Liver (tissue), 8 donors: ENCODE measurements at regions not wholly inside any gene's neighbourhood (a gene's known extent, or its start where the extent isn't known, plus 50 kb on each side); places are given as distances from the start of the nearest gene placed in this dataset.

Experiments used
- DNase-seq: peaks from one replicate; pipeline ENCODE4 v3.0.0-alpha.2; 2017; ENCODE audit warnings: low spot score
- H3K27ac ChIP-seq, 2 donors: one replicate each; pipeline ENCODE4 v1.7.0; 2013; ENCODE audit warnings: inconsistent platforms in 2 of 2, low read length in 2 of 2, control low read depth in 1 of 2, low read depth in 1 of 2, mild to moderate bottlenecking in 1 of 2
- H3K27me3 ChIP-seq, 4 donors: one replicate each; pipeline versions ENCODE4 v1.6.1 to v1.7.0; 2013; ENCODE audit warnings: low read length in 3 of 4, inconsistent platforms in 1 of 4, mild to moderate bottlenecking in 1 of 4, moderate library complexity in 1 of 4; ENCODE audit not compliant: control insufficient read depth in 4 of 4, insufficient read depth in 4 of 4
- H3K36me3 ChIP-seq, 4 donors: one replicate each; pipeline versions ENCODE4 v1.6.1 to v1.7.0; 2013; ENCODE audit warnings: low read length in 3 of 4, mild to moderate bottlenecking in 3 of 4, low read depth in 1 of 4, moderate library complexity in 1 of 4; ENCODE audit not compliant: control insufficient read depth in 4 of 4, insufficient read depth in 3 of 4
- H3K4me1 ChIP-seq, 4 donors: one replicate each; pipeline versions ENCODE4 v1.6.1 to v1.7.0; 2013; ENCODE audit warnings: low read length in 3 of 4, mild to moderate bottlenecking in 3 of 4, moderate library complexity in 1 of 4; ENCODE audit not compliant: control insufficient read depth in 4 of 4, insufficient read depth in 4 of 4
- H3K4me3 ChIP-seq, 3 donors: one replicate each; pipeline versions ENCODE4 v1.6.1 to v1.7.0; 2013; ENCODE audit warnings: low read length in 3 of 3, control low read depth in 1 of 3, low read depth in 1 of 3, mild to moderate bottlenecking in 1 of 3
- H3K9ac ChIP-seq, 2 donors: one replicate each; pipeline ENCODE4 v1.7.0; 2013; ENCODE audit warnings: low read length in 2 of 2, mild to moderate bottlenecking in 2 of 2, moderate library complexity in 2 of 2, control low read depth in 1 of 2, low read depth in 1 of 2
- H3K9me3 ChIP-seq, 4 donors: one replicate each; pipeline versions ENCODE4 v1.6.1 to v1.7.0; 2013; ENCODE audit warnings: low read length in 3 of 4; ENCODE audit not compliant: control insufficient read depth in 4 of 4
- EGR1 ChIP-seq, 2 donors: IDR thresholded peaks; 2 replicates each; pipeline ENCODE4 v1.6.1; 2016 to 2018; ENCODE audit warnings: antibody characterized with exemption in 2 of 2, low read depth in 2 of 2
- FOXA1 ChIP-seq: IDR thresholded peaks from 2 replicates; pipeline ENCODE4 v1.6.1; 2016; ENCODE audit warnings: antibody characterized with exemption
- FOXA2 ChIP-seq: IDR thresholded peaks from 2 replicates; pipeline ENCODE4 v1.6.1; 2016; ENCODE audit warnings: antibody characterized with exemption
- GABPA ChIP-seq, 2 donors: IDR thresholded peaks in 1 of 2; conservative IDR thresholded peaks in 1 of 2; 2 replicates each; pipeline ENCODE4 v1.6.1; 2016; ENCODE audit warnings: antibody characterized with exemption in 2 of 2, mild to moderate bottlenecking in 1 of 2, moderate library complexity in 1 of 2
- HNF4A ChIP-seq, 2 donors: conservative IDR thresholded peaks; 2 replicates each; pipeline ENCODE4 v1.6.1; 2016; ENCODE audit warnings: antibody characterized with exemption in 2 of 2, mild to moderate bottlenecking in 2 of 2
- HNF4G ChIP-seq: IDR thresholded peaks from 2 replicates; pipeline ENCODE4 v1.6.1; 2016; ENCODE audit warnings: antibody characterized with exemption
- JUND ChIP-seq, 2 donors: IDR thresholded peaks; 2 replicates each; pipeline ENCODE4 v1.6.1; 2016; ENCODE audit warnings: antibody characterized with exemption in 2 of 2
- NR2F2 ChIP-seq: IDR thresholded peaks from 2 replicates; pipeline ENCODE4 v1.6.1; 2016; ENCODE audit warnings: antibody characterized with exemption
- RAD21 ChIP-seq, 2 donors: IDR thresholded peaks; 2 replicates each; pipeline ENCODE4 v1.6.1; 2016; ENCODE audit warnings: antibody characterized with exemption in 2 of 2, mild to moderate bottlenecking in 2 of 2
- RXRA ChIP-seq, 2 donors: IDR thresholded peaks; 2 replicates each; pipeline ENCODE4 v1.6.1; 2017 to 2018; ENCODE audit warnings: antibody characterized with exemption in 2 of 2, mild to moderate bottlenecking in 1 of 2
- SP1 ChIP-seq: IDR thresholded peaks from 2 replicates; pipeline ENCODE4 v1.6.1; 2018; ENCODE audit warnings: antibody characterized with exemption, mild to moderate bottlenecking
- TAF1 ChIP-seq: conservative IDR thresholded peaks from 2 replicates; pipeline ENCODE4 v1.6.1; 2016; ENCODE audit warnings: antibody characterized with exemption, mild to moderate bottlenecking
- YY1 ChIP-seq: IDR thresholded peaks from 2 replicates; pipeline ENCODE4 v1.6.1; 2016; ENCODE audit warnings: antibody characterized with exemption, mild to moderate bottlenecking
- ZBTB33 ChIP-seq: IDR thresholded peaks from 2 replicates; pipeline ENCODE4 v1.6.1; 2016; ENCODE audit warnings: antibody characterized with exemption
- WGBS: extraction: QIAGEN DNeasy Blood & Tissue Kit; methylation state at CpG from one replicate; pipeline ENCODE4 v1.1.7; 2013; 5-methylcytosine and 5-hydroxymethylcytosine counted together
- TF ChIP-seq, protein P1 (sequence below): IDR thresholded peaks from 2 replicates; pipeline ENCODE4 v1.6.1; 2016; ENCODE audit warnings: antibody characterized with exemption
- TF ChIP-seq, protein P2 (sequence below): fragments of 150-350 bp; IDR thresholded peaks from 2 replicates; pipeline ENCODE4 v1.5.1; 2017; ENCODE audit warnings: improper control_type of control experiment, low read depth, low read length; ENCODE audit not compliant: missing input control
- TF ChIP-seq, protein P3 (sequence below): IDR thresholded peaks from 2 replicates; pipeline ENCODE4 v1.6.1; 2016; ENCODE audit warnings: antibody characterized with exemption, mild to moderate bottlenecking
- TF ChIP-seq, protein P4 (sequence below): IDR thresholded peaks from 2 replicates; pipeline ENCODE4 v1.6.1; 2016; ENCODE audit warnings: antibody characterized with exemption
- donor health status: healthy.
- donor health status: healthy.
- donor health status: healthy.
- donor health status: healthy.
- donor health status: healthy.

- H3K4me3 ChIP-seq: no peak overlapping the region
- no peak overlapping the region for H3K27ac ChIP-seq
- H3K9me3 ChIP-seq: no peaks in the 10 kb centered on the region
- TF ChIP-seq HNF4G (no peak), FOXA2 (no peak), ZBTB33 (no peak), RAD21 (IDR thresholded peaks at IDR 0.05) (no peak), RXRA (IDR thresholded peaks at IDR 0.05) (no peak), FOXA1 (no peak), YY1 (no peak), JUND (IDR thresholded peaks at IDR 0.05) (no peak), HNF4A (conservative IDR thresholded peaks at IDR 0.05) (no peak), NR2F2 (no peak), TAF1 (no peak), SP1 (no peak), GABPA (IDR thresholded peaks at IDR 0.05 in 1 of 2, conservative IDR thresholded peaks at IDR 0.05 in 1 of 2) (no peak), EGR1 (IDR thresholded peaks at IDR 0.05; ENCODE audit: low read depth in 2 of 2) (no peak)
- TF ChIP-seq, protein P1, sequence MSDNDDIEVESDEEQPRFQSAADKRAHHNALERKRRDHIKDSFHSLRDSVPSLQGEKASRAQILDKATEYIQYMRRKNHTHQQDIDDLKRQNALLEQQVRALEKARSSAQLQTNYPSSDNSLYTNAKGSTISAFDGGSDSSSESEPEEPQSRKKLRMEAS: no peak
- TF ChIP-seq, protein P2, sequence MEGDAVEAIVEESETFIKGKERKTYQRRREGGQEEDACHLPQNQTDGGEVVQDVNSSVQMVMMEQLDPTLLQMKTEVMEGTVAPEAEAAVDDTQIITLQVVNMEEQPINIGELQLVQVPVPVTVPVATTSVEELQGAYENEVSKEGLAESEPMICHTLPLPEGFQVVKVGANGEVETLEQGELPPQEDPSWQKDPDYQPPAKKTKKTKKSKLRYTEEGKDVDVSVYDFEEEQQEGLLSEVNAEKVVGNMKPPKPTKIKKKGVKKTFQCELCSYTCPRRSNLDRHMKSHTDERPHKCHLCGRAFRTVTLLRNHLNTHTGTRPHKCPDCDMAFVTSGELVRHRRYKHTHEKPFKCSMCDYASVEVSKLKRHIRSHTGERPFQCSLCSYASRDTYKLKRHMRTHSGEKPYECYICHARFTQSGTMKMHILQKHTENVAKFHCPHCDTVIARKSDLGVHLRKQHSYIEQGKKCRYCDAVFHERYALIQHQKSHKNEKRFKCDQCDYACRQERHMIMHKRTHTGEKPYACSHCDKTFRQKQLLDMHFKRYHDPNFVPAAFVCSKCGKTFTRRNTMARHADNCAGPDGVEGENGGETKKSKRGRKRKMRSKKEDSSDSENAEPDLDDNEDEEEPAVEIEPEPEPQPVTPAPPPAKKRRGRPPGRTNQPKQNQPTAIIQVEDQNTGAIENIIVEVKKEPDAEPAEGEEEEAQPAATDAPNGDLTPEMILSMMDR: no peak
- TF ChIP-seq, protein P3, sequence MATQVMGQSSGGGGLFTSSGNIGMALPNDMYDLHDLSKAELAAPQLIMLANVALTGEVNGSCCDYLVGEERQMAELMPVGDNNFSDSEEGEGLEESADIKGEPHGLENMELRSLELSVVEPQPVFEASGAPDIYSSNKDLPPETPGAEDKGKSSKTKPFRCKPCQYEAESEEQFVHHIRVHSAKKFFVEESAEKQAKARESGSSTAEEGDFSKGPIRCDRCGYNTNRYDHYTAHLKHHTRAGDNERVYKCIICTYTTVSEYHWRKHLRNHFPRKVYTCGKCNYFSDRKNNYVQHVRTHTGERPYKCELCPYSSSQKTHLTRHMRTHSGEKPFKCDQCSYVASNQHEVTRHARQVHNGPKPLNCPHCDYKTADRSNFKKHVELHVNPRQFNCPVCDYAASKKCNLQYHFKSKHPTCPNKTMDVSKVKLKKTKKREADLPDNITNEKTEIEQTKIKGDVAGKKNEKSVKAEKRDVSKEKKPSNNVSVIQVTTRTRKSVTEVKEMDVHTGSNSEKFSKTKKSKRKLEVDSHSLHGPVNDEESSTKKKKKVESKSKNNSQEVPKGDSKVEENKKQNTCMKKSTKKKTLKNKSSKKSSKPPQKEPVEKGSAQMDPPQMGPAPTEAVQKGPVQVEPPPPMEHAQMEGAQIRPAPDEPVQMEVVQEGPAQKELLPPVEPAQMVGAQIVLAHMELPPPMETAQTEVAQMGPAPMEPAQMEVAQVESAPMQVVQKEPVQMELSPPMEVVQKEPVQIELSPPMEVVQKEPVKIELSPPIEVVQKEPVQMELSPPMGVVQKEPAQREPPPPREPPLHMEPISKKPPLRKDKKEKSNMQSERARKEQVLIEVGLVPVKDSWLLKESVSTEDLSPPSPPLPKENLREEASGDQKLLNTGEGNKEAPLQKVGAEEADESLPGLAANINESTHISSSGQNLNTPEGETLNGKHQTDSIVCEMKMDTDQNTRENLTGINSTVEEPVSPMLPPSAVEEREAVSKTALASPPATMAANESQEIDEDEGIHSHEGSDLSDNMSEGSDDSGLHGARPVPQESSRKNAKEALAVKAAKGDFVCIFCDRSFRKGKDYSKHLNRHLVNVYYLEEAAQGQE: no peak
- TF ChIP-seq, protein P4, sequence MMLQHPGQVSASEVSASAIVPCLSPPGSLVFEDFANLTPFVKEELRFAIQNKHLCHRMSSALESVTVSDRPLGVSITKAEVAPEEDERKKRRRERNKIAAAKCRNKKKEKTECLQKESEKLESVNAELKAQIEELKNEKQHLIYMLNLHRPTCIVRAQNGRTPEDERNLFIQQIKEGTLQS: no peak
- no peak overlapping the region for H3K9ac ChIP-seq
- DNase-seq: no peak
- WGBS: 72% methylated on average over 3 of the region's 3 CpGs
- no peaks in the 10 kb centered on the region for H3K36me3 ChIP-seq
- no peaks in the 10 kb centered on the region for H3K27me3 ChIP-seq
- H3K4me1 ChIP-seq: no peaks in the 10 kb centered on the region
These were observed 88.5 kb upstream of the NEK7 start for GRCh38 chr1:198068285-198068684.
